ENCODE measurements at regions not wholly inside any gene's neighbourhood (a gene's known extent, or its start where the extent isn't known, plus 50 kb on each side); places are given as distances from the start of the nearest gene placed in this dataset.

DNA sequence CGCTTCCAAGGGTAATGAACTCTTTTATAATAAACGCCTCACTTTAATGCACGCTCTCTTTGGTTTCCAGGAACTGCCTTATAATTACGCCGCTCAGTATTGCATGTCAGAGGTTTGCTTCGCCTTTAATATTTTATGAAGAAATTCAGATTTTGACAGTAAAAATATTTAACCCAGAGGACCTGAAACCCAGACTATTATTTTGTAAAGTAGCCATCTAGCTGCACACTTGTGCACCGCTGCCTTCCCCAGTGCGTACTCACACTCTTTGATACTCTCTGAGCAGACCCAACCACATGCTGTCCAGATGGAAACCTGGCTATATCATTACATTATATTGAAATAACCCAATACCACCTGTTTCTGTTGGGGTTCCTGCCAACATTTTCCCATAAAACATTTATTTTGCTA lies 270.1 kb downstream of the C1D start (continued):
- TF ChIP-seq, protein P1, sequence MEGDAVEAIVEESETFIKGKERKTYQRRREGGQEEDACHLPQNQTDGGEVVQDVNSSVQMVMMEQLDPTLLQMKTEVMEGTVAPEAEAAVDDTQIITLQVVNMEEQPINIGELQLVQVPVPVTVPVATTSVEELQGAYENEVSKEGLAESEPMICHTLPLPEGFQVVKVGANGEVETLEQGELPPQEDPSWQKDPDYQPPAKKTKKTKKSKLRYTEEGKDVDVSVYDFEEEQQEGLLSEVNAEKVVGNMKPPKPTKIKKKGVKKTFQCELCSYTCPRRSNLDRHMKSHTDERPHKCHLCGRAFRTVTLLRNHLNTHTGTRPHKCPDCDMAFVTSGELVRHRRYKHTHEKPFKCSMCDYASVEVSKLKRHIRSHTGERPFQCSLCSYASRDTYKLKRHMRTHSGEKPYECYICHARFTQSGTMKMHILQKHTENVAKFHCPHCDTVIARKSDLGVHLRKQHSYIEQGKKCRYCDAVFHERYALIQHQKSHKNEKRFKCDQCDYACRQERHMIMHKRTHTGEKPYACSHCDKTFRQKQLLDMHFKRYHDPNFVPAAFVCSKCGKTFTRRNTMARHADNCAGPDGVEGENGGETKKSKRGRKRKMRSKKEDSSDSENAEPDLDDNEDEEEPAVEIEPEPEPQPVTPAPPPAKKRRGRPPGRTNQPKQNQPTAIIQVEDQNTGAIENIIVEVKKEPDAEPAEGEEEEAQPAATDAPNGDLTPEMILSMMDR (IDR thresholded peaks at IDR 0.05; ENCODE audit: low read depth, low read length, missing input control) = no peak
- TF ChIP-seq NR2F2 (IDR thresholded peaks at IDR 0.05) (no peak), SP1 (IDR thresholded peaks at IDR 0.05) (no peak), HNF4G (IDR thresholded peaks at IDR 0.05) (no peak)

DNA sequence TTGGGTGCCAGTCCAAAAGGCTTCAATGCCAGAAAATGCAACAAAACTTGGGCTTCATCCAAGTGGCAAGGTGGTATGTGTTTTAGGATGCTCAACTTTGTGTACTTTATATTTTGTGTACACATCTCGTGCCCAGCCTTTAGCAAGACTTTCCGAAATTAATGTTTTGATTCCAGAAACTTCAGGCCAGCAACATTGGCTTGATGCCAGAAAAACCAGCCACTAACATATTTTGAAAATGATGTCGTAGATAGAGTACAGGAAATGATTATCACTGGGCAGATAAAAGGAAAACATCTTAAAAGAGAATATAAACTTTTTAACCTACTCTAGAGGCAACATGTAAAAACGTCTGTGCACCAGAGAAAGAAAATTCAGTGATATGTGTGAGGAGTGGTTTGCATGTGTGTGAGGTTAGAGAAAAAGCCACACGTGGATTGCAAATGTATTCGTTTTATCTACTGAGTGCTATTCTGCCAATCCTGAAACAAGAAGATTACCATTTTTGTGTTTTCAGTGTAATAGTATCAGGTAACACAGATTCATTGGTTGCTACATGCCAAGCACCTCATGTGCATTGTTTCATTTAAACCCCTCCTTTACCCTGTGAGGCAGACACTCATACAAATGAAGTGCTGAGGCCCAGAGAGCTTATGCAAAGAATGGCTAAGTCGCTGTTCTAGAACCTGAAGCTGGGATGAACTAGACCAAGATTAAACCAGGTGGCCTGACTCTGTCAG lies 264.8 kb downstream of the C1D start:
- 57% methylated on average over 7 of the region's 7 CpGs for WGBS
- DNase-seq (ENCODE audit: low spot score) = no peak
- H3K27ac ChIP-seq (ENCODE audit: low read depth in 1 of 2, low read length in 2 of 2) = no peak overlapping the region
- TF ChIP-seq RAD21 (IDR thresholded peaks at IDR 0.05) (no peak), TAF1 (conservative IDR thresholded peaks at IDR 0.05) (no peak), EGR1 (IDR thresholded peaks at IDR 0.05; ENCODE audit: low read depth in 2 of 2) (no peak), FOXA2 (IDR thresholded peaks at IDR 0.05) (no peak), SP1 (IDR thresholded peaks at IDR 0.05) (no peak), YY1 (IDR thresholded peaks at IDR 0.05) (no peak), FOXA1 (IDR thresholded peaks at IDR 0.05) (no peak), GABPA (IDR thresholded peaks at IDR 0.05 in 1 of 2, conservative IDR thresholded peaks at IDR 0.05 in 1 of 2) (no peak), HNF4A (conservative IDR thresholded peaks at IDR 0.05) (no peak)
- TF ChIP-seq, protein P2, sequence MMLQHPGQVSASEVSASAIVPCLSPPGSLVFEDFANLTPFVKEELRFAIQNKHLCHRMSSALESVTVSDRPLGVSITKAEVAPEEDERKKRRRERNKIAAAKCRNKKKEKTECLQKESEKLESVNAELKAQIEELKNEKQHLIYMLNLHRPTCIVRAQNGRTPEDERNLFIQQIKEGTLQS (IDR thresholded peaks at IDR 0.05) = no peak
- TF ChIP-seq, protein P3, sequence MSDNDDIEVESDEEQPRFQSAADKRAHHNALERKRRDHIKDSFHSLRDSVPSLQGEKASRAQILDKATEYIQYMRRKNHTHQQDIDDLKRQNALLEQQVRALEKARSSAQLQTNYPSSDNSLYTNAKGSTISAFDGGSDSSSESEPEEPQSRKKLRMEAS (IDR thresholded peaks at IDR 0.05) = no peak
- H3K9ac ChIP-seq (ENCODE audit: low read depth in 1 of 2, low read length in 2 of 2) = no peak overlapping the region
- no peaks in the 10 kb centered on the region for H3K36me3 ChIP-seq (ENCODE audit: control insufficient read depth in 4 of 4, insufficient read depth in 3 of 4, low read depth in 1 of 4, low read length in 3 of 4)
- H3K4me3 ChIP-seq (ENCODE audit: low read depth in 1 of 3, low read length in 3 of 3) = no peak overlapping the region
- H3K4me1 ChIP-seq (ENCODE audit: control insufficient read depth in 4 of 4, insufficient read depth in 4 of 4, low read length in 3 of 4) = no peaks in the 10 kb centered on the region
- peaks cover 0 to 5% (median 0%) of the 10 kb centered on the region in 4 donors for H3K27me3 ChIP-seq (ENCODE audit: control insufficient read depth in 4 of 4, insufficient read depth in 4 of 4, low read length in 3 of 4)
- H3K9me3 ChIP-seq (ENCODE audit: control insufficient read depth in 4 of 4, low read length in 3 of 4) = no peaks in the 10 kb centered on the region

DNA sequence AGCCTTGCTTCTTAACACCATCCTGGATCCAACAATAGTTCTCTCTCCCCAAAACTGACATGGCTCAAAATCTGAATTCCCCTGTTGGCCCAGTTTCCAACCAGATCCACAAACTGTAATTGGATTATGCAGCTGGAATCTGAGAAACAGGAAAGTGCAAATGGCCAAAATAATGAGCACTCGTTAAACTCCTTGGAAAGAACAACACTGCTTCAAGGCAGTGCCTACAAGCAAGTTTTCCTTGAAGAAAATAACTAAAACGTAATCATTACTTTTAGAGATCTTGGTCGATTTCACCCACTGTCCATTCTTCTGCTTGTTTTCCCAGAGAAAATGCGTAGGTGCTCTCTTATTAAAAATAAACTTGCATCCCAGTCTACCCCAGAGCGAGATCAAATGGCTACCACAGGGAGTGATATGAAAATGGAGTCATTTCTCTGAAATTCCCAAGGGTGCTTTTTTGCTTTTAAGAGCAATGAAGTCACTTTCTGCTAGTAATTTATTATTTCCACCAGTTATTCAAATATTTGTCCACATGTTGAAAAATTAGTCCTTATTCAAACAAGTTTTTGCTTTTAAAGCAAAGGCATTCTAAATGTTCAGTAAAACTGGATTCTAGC lies 264.2 kb downstream of the C1D start:
- Histone ChIP-seq H3K36me3 (ENCODE audit: control insufficient read depth in 4 of 4, insufficient read depth in 3 of 4, low read depth in 1 of 4, low read length in 3 of 4) (no peaks in the 10 kb centered on the region), H3K4me3 (ENCODE audit: low read depth in 1 of 3, low read length in 3 of 3) (no peak overlapping the region), H3K9ac (ENCODE audit: low read depth in 1 of 2, low read length in 2 of 2) (no peak overlapping the region), H3K27ac (ENCODE audit: low read depth in 1 of 2, low read length in 2 of 2) (no peak overlapping the region), H3K9me3 (ENCODE audit: control insufficient read depth in 4 of 4, low read length in 3 of 4) (no peaks in the 10 kb centered on the region), H3K27me3 (ENCODE audit: control insufficient read depth in 4 of 4, insufficient read depth in 4 of 4, low read length in 3 of 4) (peaks cover 0 to 5% (median 0%) of the 10 kb centered on the region in 4 donors), H3K4me1 (ENCODE audit: control insufficient read depth in 4 of 4, insufficient read depth in 4 of 4, low read length in 3 of 4) (no peaks in the 10 kb centered on the region)
- 71% methylated on average over 5 of the region's 5 CpGs for WGBS
- TF ChIP-seq SP1 (IDR thresholded peaks at IDR 0.05) = no peak
- TF ChIP-seq, protein P2 (IDR thresholded peaks at IDR 0.05) = no peak
- TF ChIP-seq, protein P1 (IDR thresholded peaks at IDR 0.05; ENCODE audit: low read depth, low read length, missing input control) = no peak
- TF ChIP-seq JUND (IDR thresholded peaks at IDR 0.05) = no peak
- DNase-seq (ENCODE audit: low spot score) = no peak
